ENCODE measurements at regions not wholly inside any gene's neighbourhood (a gene's known extent, or its start where the extent isn't known, plus 50 kb on each side); places are given as distances from the start of the nearest gene placed in this dataset.

DNA sequence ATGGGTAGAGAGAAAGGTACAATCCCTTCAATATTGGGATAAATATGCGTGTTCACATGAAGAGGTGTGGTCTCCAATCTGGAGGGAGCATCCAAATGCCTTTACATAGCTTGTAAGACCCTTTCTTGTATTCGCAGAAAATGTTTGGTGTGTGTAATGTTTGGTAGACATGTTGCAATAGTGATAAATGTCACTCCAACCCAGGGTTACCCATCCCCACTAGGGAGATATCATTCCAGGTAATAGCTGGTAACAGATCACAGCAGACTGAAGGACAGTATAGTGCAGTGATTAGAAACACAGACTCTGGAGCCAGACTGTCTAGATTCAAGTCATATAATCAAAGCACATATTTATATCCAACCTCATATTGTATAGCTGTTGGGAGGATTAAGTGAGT, 733.6 kb upstream of the TBX3 start:
- no peak for TF ChIP-seq CTCF (IDR thresholded peaks at IDR 0.05; ENCODE audit: unreplicated experiment)
- no peaks in the 10 kb centered on the region for H3K27me3 Mint-ChIP-seq (ENCODE audit: insufficient read depth, unreplicated experiment)
- intact Hi-C loops (cut with micrococcal nuclease): no loop called here
- no peak overlapping the region for H3K27ac Mint-ChIP-seq (ENCODE audit: low read depth, unreplicated experiment)
- POLR2A ChIA-PET: no interaction called here
- BruUV-seq (replicated peaks): no TSS peak
- DNase-seq (ENCODE audit: unreplicated experiment): no peak
- H3K36me3 Mint-ChIP-seq (ENCODE audit: insufficient read depth, unreplicated experiment): no peaks in the 10 kb centered on the region
- H3K4me3 Mint-ChIP-seq (ENCODE audit: unreplicated experiment): no peak overlapping the region
- H3K4me1 Mint-ChIP-seq (ENCODE audit: insufficient read depth, unreplicated experiment): no peaks in the 10 kb centered on the region
- H3K9me3 Mint-ChIP-seq (ENCODE audit: unreplicated experiment): no peaks in the 10 kb centered on the region
- CTCF ChIA-PET: interaction anchor here (0.5 kb wide), 2 partner anchors 20 to 44 kb away, joined by 3 read pairs; no protein-coding TSS in a partner anchor

- no peak overlapping the region for H3K27ac Mint-ChIP-seq (ENCODE audit: low read depth, unreplicated experiment)
- H3K4me1 Mint-ChIP-seq (ENCODE audit: insufficient read depth, unreplicated experiment): no peaks in the 10 kb centered on the region
- intact Hi-C loops (cut with micrococcal nuclease): no loop called here
- no peaks in the 10 kb centered on the region for H3K9me3 Mint-ChIP-seq (ENCODE audit: unreplicated experiment)
- TF ChIP-seq CTCF (IDR thresholded peaks at IDR 0.05; ENCODE audit: unreplicated experiment): no peak
- ChIA-PET CTCF (interaction anchor here (0.5 kb wide), 1 partner anchor 19 kb away, joined by 3 read pairs; no protein-coding TSS in a partner anchor), POLR2A (no interaction called here)
- no peak for DNase-seq (ENCODE audit: unreplicated experiment)
- no peak overlapping the region for H3K4me3 Mint-ChIP-seq (ENCODE audit: unreplicated experiment)
- BruUV-seq (replicated peaks): no TSS peak
- no peaks in the 10 kb centered on the region for H3K36me3 Mint-ChIP-seq (ENCODE audit: insufficient read depth, unreplicated experiment)
- H3K27me3 Mint-ChIP-seq (ENCODE audit: insufficient read depth, unreplicated experiment): no peaks in the 10 kb centered on the region
Measured at GRCh38 chr12:115416869-115417268, 732.9 kb upstream of the TBX3 start.

DNA sequence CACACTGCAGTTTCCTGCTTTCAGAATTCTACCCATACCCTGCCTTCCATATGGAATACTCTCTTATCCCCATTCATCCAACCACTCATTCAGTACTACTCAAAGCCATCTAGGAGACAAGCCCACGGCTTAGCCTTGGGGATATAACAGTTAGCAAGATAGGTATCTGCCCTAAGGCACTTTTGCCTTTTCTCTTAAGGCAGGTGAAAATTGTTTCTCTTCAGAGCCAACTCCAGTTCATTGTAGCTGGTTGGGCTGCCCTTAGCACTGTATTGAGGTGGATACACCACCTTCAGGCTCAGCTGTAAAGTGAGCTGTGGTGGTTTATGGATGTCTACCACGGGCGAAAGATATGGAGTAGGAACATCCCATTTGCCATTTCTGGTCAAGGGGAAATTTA, 729.7 kb upstream of the TBX3 start:
- intact Hi-C loops (cut with micrococcal nuclease): no loop called here
- POLR2A ChIA-PET: no interaction called here
- CTCF ChIA-PET: interaction anchor here (1.1 to 1.6 kb wide), 2 partner anchors 31 to 729 kb away, joined by 3 to 4 read pairs; partner anchors contain the start of gene TBX3
- no peaks in the 10 kb centered on the region for H3K27me3 Mint-ChIP-seq (ENCODE audit: insufficient read depth, unreplicated experiment)
- no TSS peak for BruUV-seq (replicated peaks)
- no peaks in the 10 kb centered on the region for H3K4me1 Mint-ChIP-seq (ENCODE audit: insufficient read depth, unreplicated experiment)
- no peaks in the 10 kb centered on the region for H3K9me3 Mint-ChIP-seq (ENCODE audit: unreplicated experiment)
- TF ChIP-seq CTCF (IDR thresholded peaks at IDR 0.05; ENCODE audit: unreplicated experiment): no peak
- H3K27ac Mint-ChIP-seq (ENCODE audit: low read depth, unreplicated experiment): no peak overlapping the region
- no peak overlapping the region for H3K4me3 Mint-ChIP-seq (ENCODE audit: unreplicated experiment)
- DNase-seq (ENCODE audit: unreplicated experiment): no peak
- no peaks in the 10 kb centered on the region for H3K36me3 Mint-ChIP-seq (ENCODE audit: insufficient read depth, unreplicated experiment)

DNA sequence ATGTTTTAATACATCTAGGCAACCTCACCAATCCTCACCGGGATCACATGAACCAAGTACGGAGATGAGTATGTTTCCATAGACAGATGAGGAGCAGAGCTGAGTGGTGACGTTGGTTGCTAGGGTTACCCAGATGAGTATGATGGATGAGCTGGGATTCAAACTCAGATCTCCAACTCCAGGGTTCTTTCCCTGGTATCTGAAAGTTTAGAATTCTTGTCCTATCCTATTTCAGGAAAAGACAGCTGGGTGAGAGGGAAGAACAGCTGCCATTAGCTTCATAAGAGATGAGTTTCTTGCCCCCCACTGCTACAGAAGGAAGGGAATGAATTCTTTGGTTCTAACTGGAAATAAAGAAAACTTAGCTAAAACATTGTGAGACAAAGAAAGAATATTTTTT, 728.9 kb upstream of the TBX3 start:
- Mint-ChIP-seq H3K4me1 (ENCODE audit: insufficient read depth, unreplicated experiment) (no peaks in the 10 kb centered on the region), H3K36me3 (ENCODE audit: insufficient read depth, unreplicated experiment) (no peaks in the 10 kb centered on the region), H3K9me3 (ENCODE audit: unreplicated experiment) (no peaks in the 10 kb centered on the region), H3K4me3 (ENCODE audit: unreplicated experiment) (no peak overlapping the region), H3K27me3 (ENCODE audit: insufficient read depth, unreplicated experiment) (no peaks in the 10 kb centered on the region), H3K27ac (ENCODE audit: low read depth, unreplicated experiment) (no peak overlapping the region)
- no peak for TF ChIP-seq CTCF (IDR thresholded peaks at IDR 0.05; ENCODE audit: unreplicated experiment)
- BruUV-seq (replicated peaks): no TSS peak
- ChIA-PET CTCF (interaction anchor here (1.1 to 1.6 kb wide), 2 partner anchors 30 to 729 kb away, joined by 3 to 4 read pairs; partner anchors contain the start of gene TBX3), POLR2A (no interaction called here)
- intact Hi-C loops (cut with micrococcal nuclease): no loop called here
- no peak for DNase-seq (ENCODE audit: unreplicated experiment)
